Astrocyte (in vitro differentiated cells and primary cell): ENCODE measurements at regions not wholly inside any gene's neighbourhood (a gene's known extent, or its start where the extent isn't known, plus 50 kb on each side); places are given as distances from the start of the nearest gene placed in this dataset.

Source experiments
- EZH2 ChIP-seq: IDR thresholded peaks from 2 replicates; pipeline ENCODE4 v1.6.1; 2012; ENCODE audit warnings: mild to moderate bottlenecking, low read length, inconsistent platforms; ENCODE audit not compliant: insufficient read depth
- TF ChIP-seq, protein P1 (sequence below): IDR thresholded peaks from 2 replicates; pipeline ENCODE4 v1.5.1; 2011; ENCODE audit warnings: low read depth, mild to moderate bottlenecking, inconsistent platforms, low read length, moderate library complexity; ENCODE audit not compliant: insufficient read depth

DNA sequence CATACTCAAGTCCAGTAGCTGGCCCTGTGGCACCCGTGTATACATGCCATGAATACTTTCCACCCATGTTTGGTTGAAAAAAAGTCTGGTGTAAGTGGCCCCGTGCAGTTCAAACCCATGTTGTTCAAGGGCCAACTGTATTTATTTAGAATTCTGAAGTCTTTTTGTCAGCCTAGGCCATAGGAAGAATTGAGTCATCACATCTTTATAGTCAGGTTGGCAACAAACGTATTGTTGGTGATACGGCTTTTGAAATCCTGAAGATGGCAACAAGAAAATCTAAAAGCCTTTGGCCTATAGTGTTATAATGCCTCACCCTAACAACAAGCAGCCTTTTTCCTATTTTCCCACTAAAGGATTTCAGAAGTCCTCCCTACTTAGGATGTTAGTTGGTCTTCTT lies 363.6 kb downstream of the PLPP3 start:
- TF ChIP-seq, protein P1, sequence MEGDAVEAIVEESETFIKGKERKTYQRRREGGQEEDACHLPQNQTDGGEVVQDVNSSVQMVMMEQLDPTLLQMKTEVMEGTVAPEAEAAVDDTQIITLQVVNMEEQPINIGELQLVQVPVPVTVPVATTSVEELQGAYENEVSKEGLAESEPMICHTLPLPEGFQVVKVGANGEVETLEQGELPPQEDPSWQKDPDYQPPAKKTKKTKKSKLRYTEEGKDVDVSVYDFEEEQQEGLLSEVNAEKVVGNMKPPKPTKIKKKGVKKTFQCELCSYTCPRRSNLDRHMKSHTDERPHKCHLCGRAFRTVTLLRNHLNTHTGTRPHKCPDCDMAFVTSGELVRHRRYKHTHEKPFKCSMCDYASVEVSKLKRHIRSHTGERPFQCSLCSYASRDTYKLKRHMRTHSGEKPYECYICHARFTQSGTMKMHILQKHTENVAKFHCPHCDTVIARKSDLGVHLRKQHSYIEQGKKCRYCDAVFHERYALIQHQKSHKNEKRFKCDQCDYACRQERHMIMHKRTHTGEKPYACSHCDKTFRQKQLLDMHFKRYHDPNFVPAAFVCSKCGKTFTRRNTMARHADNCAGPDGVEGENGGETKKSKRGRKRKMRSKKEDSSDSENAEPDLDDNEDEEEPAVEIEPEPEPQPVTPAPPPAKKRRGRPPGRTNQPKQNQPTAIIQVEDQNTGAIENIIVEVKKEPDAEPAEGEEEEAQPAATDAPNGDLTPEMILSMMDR, result no peak
- TF ChIP-seq EZH2, result no peak
